NCI-H1436 (cell line): ENCODE measurements at regions not wholly inside any gene's neighbourhood (a gene's known extent, or its start where the extent isn't known, plus 50 kb on each side); places are given as distances from the start of the nearest gene placed in this dataset.

Source experiments
- DNase-seq: peaks from one replicate; lab custom pipeline; 2025; lab: John Stamatoyannopoulos, UW

- no peak for DNase-seq
Observed at GRCh38 chr16:79754501-79754900, 154.0 kb upstream of the MAF start.

GRCh38 chr16:79754081-79754480, 153.5 kb upstream of the MAF start:
- DNase-seq = no peak

- DNase-seq = no peak
Observed at GRCh38 chr16:79753286-79753685, 152.7 kb upstream of the MAF start.

GRCh38 chr16:79752396-79752795, 151.9 kb upstream of the MAF start:
- DNase-seq = no peak

- no peak for DNase-seq
Observed at GRCh38 chr16:79751471-79752184, 151.1 kb upstream of the MAF start.

GRCh38 chr16:79750311-79750710, 149.8 kb upstream of the MAF start:
- DNase-seq = no peak

GRCh38 chr16:79748629-79749028, 148.1 kb upstream of the MAF start:
- no peak for DNase-seq

GRCh38 chr16:79747688-79748087, 147.2 kb upstream of the MAF start:
- DNase-seq = no peak

- DNase-seq = no peak
Observed at GRCh38 chr16:79740252-79740651, 139.7 kb upstream of the MAF start.

GRCh38 chr16:79735271-79735670, 134.7 kb upstream of the MAF start:
- no peak for DNase-seq

GRCh38 chr16:79734721-79735120, 134.2 kb upstream of the MAF start:
- no peak for DNase-seq

GRCh38 chr16:79728923-79729240, 128.3 kb upstream of the MAF start:
- DNase-seq = no peak

GRCh38 chr16:79728048-79728922, 127.7 kb upstream of the MAF start:
- no peak for DNase-seq

- no peak for DNase-seq
Observed at GRCh38 chr16:79726902-79727301, 126.4 kb upstream of the MAF start.

- no peak for DNase-seq
Observed at GRCh38 chr16:79725051-79725450, 124.5 kb upstream of the MAF start.

- no peak for DNase-seq
Observed at GRCh38 chr16:79723583-79724168, 123.1 kb upstream of the MAF start.

- no peak for DNase-seq
Observed at GRCh38 chr16:79721270-79721669, 120.7 kb upstream of the MAF start.

- DNase-seq = no peak
Observed at GRCh38 chr16:79717333-79718137, 117.0 kb upstream of the MAF start.

GRCh38 chr16:79716645-79717332, 116.3 kb upstream of the MAF start:
- DNase-seq = no peak

GRCh38 chr16:79715061-79715460, 114.5 kb upstream of the MAF start:
- DNase-seq = no peak

GRCh38 chr16:79714440-79714839, 113.9 kb upstream of the MAF start:
- no peak for DNase-seq
